ENCODE measurements at regions not wholly inside any gene's neighbourhood (a gene's known extent, or its start where the extent isn't known, plus 50 kb on each side); places are given as distances from the start of the nearest gene placed in this dataset.

GRCh38 chr11:106398502-106399075, 321.1 kb downstream of the AASDHPPT start:
- no peak overlapping the region for H3K27ac ChIP-seq (ENCODE audit: extremely low read depth, low read depth, low read length)
- POLR2A ChIA-PET: no interaction called here
- CTCF ChIA-PET: interaction anchor here (1.0 kb wide), 1 partner anchor 639 kb away, joined by 3 read pairs; no protein-coding TSS in a partner anchor

More at GRCh38 chr11:106398502-106399075, 321.1 kb downstream of the AASDHPPT start:
- TF ChIP-seq ZNF26 (tag by site-specific recombination; IDR thresholded peaks at IDR 0.05) (no peak), ZNF660 (tag by site-specific recombination; IDR thresholded peaks at IDR 0.05) (no peak), ZNF335 (tag by site-specific recombination; conservative IDR thresholded peaks at IDR 0.05) (no peak), ZNF561 (tag by site-specific recombination; IDR thresholded peaks at IDR 0.05; ENCODE audit: borderline replicate concordance) (no peak), GFI1B (tag by site-specific recombination; IDR thresholded peaks at IDR 0.05) (no peak), ZNF558 (tag by site-specific recombination; IDR thresholded peaks at IDR 0.05) (no peak), ZNF10 (tag by site-specific recombination; IDR thresholded peaks at IDR 0.05) (no peak), ZNF423 (tag by site-specific recombination; IDR thresholded peaks at IDR 0.05) (no peak), ZNF175 (tag by site-specific recombination; IDR thresholded peaks at IDR 0.05) (no peak), ZBTB10 (tag by site-specific recombination; IDR thresholded peaks at IDR 0.05) (no peak), ZNF324 (tag by site-specific recombination; IDR thresholded peaks at IDR 0.05) (no peak), ZNF792 (tag by site-specific recombination; IDR thresholded peaks at IDR 0.05) (no peak), ZNF488 (tag by site-specific recombination; IDR thresholded peaks at IDR 0.05) (no peak), ZSCAN30 (tag by site-specific recombination; IDR thresholded peaks at IDR 0.05) (no peak), ZNF404 (tag by site-specific recombination; IDR thresholded peaks at IDR 0.05) (no peak), ZBTB6 (tag by site-specific recombination; IDR thresholded peaks at IDR 0.05) (no peak), TCF7L2 (IDR thresholded peaks at IDR 0.05; ENCODE audit: borderline replicate concordance, low read depth, low read length) (no peak), ZNF529 (tag by site-specific recombination; IDR thresholded peaks at IDR 0.05; ENCODE audit: insufficient replicate concordance) (no peak)
- TF ChIP-seq, protein P1, sequence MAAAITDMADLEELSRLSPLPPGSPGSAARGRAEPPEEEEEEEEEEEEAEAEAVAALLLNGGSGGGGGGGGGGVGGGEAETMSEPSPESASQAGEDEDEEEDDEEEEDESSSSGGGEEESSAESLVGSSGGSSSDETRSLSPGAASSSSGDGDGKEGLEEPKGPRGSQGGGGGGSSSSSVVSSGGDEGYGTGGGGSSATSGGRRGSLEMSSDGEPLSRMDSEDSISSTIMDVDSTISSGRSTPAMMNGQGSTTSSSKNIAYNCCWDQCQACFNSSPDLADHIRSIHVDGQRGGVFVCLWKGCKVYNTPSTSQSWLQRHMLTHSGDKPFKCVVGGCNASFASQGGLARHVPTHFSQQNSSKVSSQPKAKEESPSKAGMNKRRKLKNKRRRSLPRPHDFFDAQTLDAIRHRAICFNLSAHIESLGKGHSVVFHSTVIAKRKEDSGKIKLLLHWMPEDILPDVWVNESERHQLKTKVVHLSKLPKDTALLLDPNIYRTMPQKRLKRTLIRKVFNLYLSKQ (tag by site-specific recombination; IDR thresholded peaks at IDR 0.05; ENCODE audit: borderline replicate concordance): no peak
- Histone ChIP-seq H3K9me3 (ENCODE audit: control insufficient read depth, insufficient read depth, low read depth, low read length) (no peaks in the 10 kb centered on the region), H3K4me1 (ENCODE audit: control insufficient read depth, insufficient read depth, low read length) (no peaks in the 10 kb centered on the region), H3K4me3 (ENCODE audit: low read depth, low read length) (no peak overlapping the region), H3K36me3 (ENCODE audit: control insufficient read depth in 2 of 2, insufficient read depth in 1 of 2, low read length in 2 of 2) (no peaks in the 10 kb centered on the region)

All from HEK293 (cell line).